Natural killer cell (primary cell): ENCODE measurements at regions not wholly inside any gene's neighbourhood (a gene's known extent, or its start where the extent isn't known, plus 50 kb on each side); places are given as distances from the start of the nearest gene placed in this dataset.
"Not testable (repeated sequence)": the region's sequence is repeated elsewhere in the genome, so short reads cannot be mapped to it uniquely, and the experiment has no call there.

ENCODE experiments used
- ATAC-seq, 3 donors: fragments of 150-1000 bp in 2 of 3; fragments of 200-7000 bp in 1 of 3; cut with Tn5 transposase; 1 replicate in 1 of 3; 2 replicates in 2 of 3; pipeline ENCODE4 v1.10.0; 2021; ENCODE audit warnings: mild to moderate bottlenecking in 2 of 3, moderate library complexity in 2 of 3
- DNase-seq, 2 donors: peaks; one replicate each; pipeline versions ENCODE4 v3.0.0 to v3.0.0-alpha.2; 2013 to 2021; ENCODE audit warnings: mixed read lengths in 1 of 2
- H3K27ac ChIP-seq: one replicate; pipeline ENCODE4 v1.5.1; 2013; ENCODE audit warnings: mild to moderate bottlenecking, low read length
- H3K27me3 ChIP-seq: one replicate; pipeline ENCODE4 v1.6.1; 2013; ENCODE audit warnings: low read length; ENCODE audit not compliant: control insufficient read depth, insufficient read depth
- H3K36me3 ChIP-seq: one replicate; pipeline ENCODE4 v1.6.1; 2013; ENCODE audit warnings: low read length; ENCODE audit not compliant: control insufficient read depth, insufficient read depth
- H3K4me1 ChIP-seq: one replicate; pipeline ENCODE4 v1.6.1; 2013; ENCODE audit warnings: low read length; ENCODE audit not compliant: control insufficient read depth, insufficient read depth
- H3K4me3 ChIP-seq: one replicate; pipeline ENCODE4 v1.5.1; 2013; ENCODE audit warnings: low read length
- H3K9me3 ChIP-seq: one replicate; pipeline ENCODE4 v1.6.1; 2013; ENCODE audit warnings: low read length; ENCODE audit not compliant: control insufficient read depth, insufficient read depth
- H3K27ac Mint-ChIP-seq, 2 donors: one replicate each; pipeline ENCODE4 v1.8.0; 2022; ENCODE audit warnings: mild to moderate bottlenecking in 2 of 2, mixed read lengths in 2 of 2, moderate library complexity in 1 of 2
- H3K27me3 Mint-ChIP-seq, 2 donors: one replicate each; pipeline ENCODE4 v1.8.0; 2022; ENCODE audit warnings: low read depth in 2 of 2, mixed read lengths in 2 of 2
- H3K36me3 Mint-ChIP-seq: one replicate; pipeline ENCODE4 v1.8.0; 2022; ENCODE audit warnings: mixed read lengths
- H3K4me1 Mint-ChIP-seq, 2 donors: one replicate each; pipeline ENCODE4 v1.8.0; 2022; ENCODE audit warnings: mixed read lengths in 2 of 2
- H3K4me3 Mint-ChIP-seq: one replicate; pipeline ENCODE4 v1.8.0; 2022; ENCODE audit warnings: mild to moderate bottlenecking, moderate library complexity, mixed read lengths
- H3K9me3 Mint-ChIP-seq, 2 donors: one replicate each; pipeline ENCODE4 v1.8.0; 2022; ENCODE audit warnings: mixed read lengths in 2 of 2
- CTCF ChIP-seq: fragments of 200-600 bp; IDR thresholded peaks from one replicate; pipeline ENCODE4 v1.8.0; 2022; ENCODE audit warnings: antibody characterized with exemption
- WGBS: methylation state at CpG from one replicate; pipeline ENCODE4 v1.1.7; 2013; ENCODE audit warnings: missing lambda C conversion rate; ENCODE audit not compliant: insufficient coverage; 5-methylcytosine and 5-hydroxymethylcytosine counted together
- intact Hi-C: fragments of 100-400 bp; cut with micrococcal nuclease; formaldehyde crosslinking; loops from one replicate; pipeline ENCODE4 v1.14.2; 2022

GRCh38 chr4:3634894-3635820 is 102.9 kb upstream of the LRPAP1 start:
- no peaks in the 10 kb centered on the region for H3K36me3 ChIP-seq
- no peaks in the 10 kb centered on the region for H3K4me1 ChIP-seq
- no peak overlapping the region for H3K4me3 ChIP-seq
- Mint-ChIP-seq H3K27me3 (peaks cover 0 to 9% of the 10 kb centered on the region in 2 donors), H3K27ac (no peak overlapping the region), H3K9me3 (no peaks in the 10 kb centered on the region), H3K4me1 (peaks cover 0 to 2% of the 10 kb centered on the region in 2 donors), H3K36me3 (no peaks in the 10 kb centered on the region), H3K4me3 (no peak overlapping the region)
- no peaks in the 10 kb centered on the region for H3K27me3 ChIP-seq
- DNase-seq (no peak), ATAC-seq (no peak)
- WGBS: 80% methylated on average over 28 of the region's 28 CpGs
- H3K27ac ChIP-seq: no peak overlapping the region
- intact Hi-C loops: no loop called here
- H3K9me3 ChIP-seq: no peaks in the 10 kb centered on the region
- no peak for TF ChIP-seq CTCF

DNA sequence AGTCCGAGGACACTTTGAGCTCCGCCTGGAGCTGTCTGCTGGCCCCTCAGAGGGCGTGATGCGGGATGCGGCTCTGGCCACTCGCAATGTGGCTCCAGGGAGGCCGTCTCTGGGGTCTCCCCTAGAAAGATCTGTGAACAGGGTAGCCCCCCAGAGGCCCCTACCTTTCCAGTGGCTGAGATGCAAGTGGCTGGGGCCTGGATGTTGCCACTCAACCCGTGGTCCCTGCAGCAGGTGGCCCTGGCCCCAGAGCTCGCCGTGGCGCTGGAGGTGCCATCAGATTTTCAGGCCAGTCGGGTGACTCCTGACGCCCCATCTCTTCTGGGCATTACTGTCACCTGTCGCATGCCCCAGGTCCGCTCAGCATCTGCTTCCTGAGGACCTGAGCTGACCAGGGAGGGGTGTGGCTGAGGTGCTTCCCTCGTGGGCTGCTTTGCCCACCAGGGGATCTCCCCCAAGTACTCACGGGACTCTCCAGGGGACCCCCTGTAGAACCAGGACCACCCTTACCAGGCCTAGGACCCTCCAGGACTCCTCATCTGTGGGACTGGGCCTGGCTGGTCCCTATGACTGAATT is 102.1 kb upstream of the LRPAP1 start:
- peaks cover 0 to 5% of the 10 kb centered on the region in 2 donors for H3K4me1 Mint-ChIP-seq
- no peaks in the 10 kb centered on the region for H3K9me3 Mint-ChIP-seq
- H3K27me3 ChIP-seq: no peaks in the 10 kb centered on the region
- WGBS: 83% methylated on average over 17 of the region's 17 CpGs
- no peak for TF ChIP-seq CTCF
- H3K4me1 ChIP-seq: no peaks in the 10 kb centered on the region
- H3K4me3 Mint-ChIP-seq: no peak overlapping the region
- H3K27ac Mint-ChIP-seq: no peak overlapping the region
- DNase-seq (no peak), ATAC-seq (no peak)
- H3K4me3 ChIP-seq: no peak overlapping the region
- intact Hi-C loops: no loop called here
- H3K27me3 Mint-ChIP-seq: peaks cover 0 to 7% of the 10 kb centered on the region in 2 donors
- no peaks in the 10 kb centered on the region for H3K36me3 ChIP-seq
- no peaks in the 10 kb centered on the region for H3K9me3 ChIP-seq
- H3K36me3 Mint-ChIP-seq: no peaks in the 10 kb centered on the region
- no peak overlapping the region for H3K27ac ChIP-seq

DNA sequence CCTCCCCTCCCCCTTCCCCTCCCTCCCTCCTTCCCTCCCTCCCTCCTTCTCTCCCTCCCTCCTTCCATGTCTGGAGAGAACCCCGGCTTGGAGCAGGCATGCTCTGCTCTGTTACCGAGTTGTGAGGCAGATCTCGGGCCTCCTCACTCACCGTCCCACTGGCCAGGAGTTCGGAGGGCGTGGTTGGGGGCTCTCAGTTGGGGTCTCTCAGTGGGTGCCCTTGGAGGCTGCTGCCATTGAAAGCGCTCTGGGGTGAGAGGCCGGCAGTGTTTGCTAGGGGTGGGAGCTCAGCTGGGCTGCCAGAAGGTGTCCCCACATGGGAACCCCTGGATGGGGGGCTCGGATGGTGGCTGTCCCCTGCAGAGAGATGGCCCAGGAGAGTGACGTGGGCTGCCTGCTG is 101.1 kb upstream of the LRPAP1 start:
- H3K36me3 Mint-ChIP-seq, H3K4me3 Mint-ChIP-seq, H3K4me1 ChIP-seq, H3K27me3 Mint-ChIP-seq, H3K4me3 ChIP-seq, H3K4me1 Mint-ChIP-seq, H3K27me3 ChIP-seq, H3K27ac Mint-ChIP-seq, H3K27ac ChIP-seq, H3K9me3 Mint-ChIP-seq, DNase-seq, ATAC-seq, H3K36me3 ChIP-seq, intact Hi-C loops, H3K9me3 ChIP-seq: not testable (repeated sequence)
- WGBS: 92% methylated on average over 9 of the region's 10 CpGs

- H3K4me3 ChIP-seq, H3K9me3 ChIP-seq, DNase-seq, H3K27me3 ChIP-seq, H3K27me3 Mint-ChIP-seq, ATAC-seq, H3K27ac Mint-ChIP-seq, H3K36me3 ChIP-seq, H3K27ac ChIP-seq, H3K4me3 Mint-ChIP-seq, H3K9me3 Mint-ChIP-seq, H3K4me1 Mint-ChIP-seq, H3K4me1 ChIP-seq, intact Hi-C loops, H3K36me3 Mint-ChIP-seq: not testable (repeated sequence)
- 94% methylated on average over 18 of the region's 18 CpGs for WGBS
Measured at GRCh38 chr4:3632794-3633193, 100.6 kb upstream of the LRPAP1 start.

GRCh38 chr4:3631544-3632266 is 99.5 kb upstream of the LRPAP1 start:
- H3K4me3 ChIP-seq, H3K27me3 ChIP-seq, DNase-seq, H3K4me1 Mint-ChIP-seq, intact Hi-C loops, H3K36me3 Mint-ChIP-seq, H3K9me3 ChIP-seq, H3K27ac ChIP-seq, H3K36me3 ChIP-seq, H3K27me3 Mint-ChIP-seq, H3K4me3 Mint-ChIP-seq, ATAC-seq, H3K27ac Mint-ChIP-seq, H3K4me1 ChIP-seq, H3K9me3 Mint-ChIP-seq: not testable (repeated sequence)
- WGBS: 80% methylated on average over 21 of the region's 21 CpGs
